IgD-negative memory B cell (primary cell): ENCODE measurements at regions not wholly inside any gene's neighbourhood (a gene's known extent, or its start where the extent isn't known, plus 50 kb on each side); places are given as distances from the start of the nearest gene placed in this dataset.

Experiments
- H3K27ac Mint-ChIP-seq, 3 donors: one replicate each; pipeline ENCODE4 v1.8.0; 2020 to 2022; ENCODE audit warnings: mild to moderate bottlenecking in 3 of 3, mixed read lengths in 3 of 3, moderate library complexity in 1 of 3
- H3K27me3 Mint-ChIP-seq: one replicate; pipeline ENCODE4 v1.8.0; 2021; ENCODE audit warnings: mixed read lengths
- H3K36me3 Mint-ChIP-seq: one replicate; pipeline ENCODE4 v1.8.0; 2020; ENCODE audit warnings: mild to moderate bottlenecking, mixed read lengths
- H3K4me1 Mint-ChIP-seq, 3 donors: one replicate each; pipeline ENCODE4 v1.8.0; 2020 to 2022; ENCODE audit warnings: mixed read lengths in 3 of 3, mild to moderate bottlenecking in 1 of 3
- H3K4me3 Mint-ChIP-seq, 4 donors: one replicate each; pipeline ENCODE4 v1.8.0; 2020 to 2022; ENCODE audit warnings: mild to moderate bottlenecking in 4 of 4, mixed read lengths in 4 of 4, moderate library complexity in 3 of 4
- H3K9me3 Mint-ChIP-seq, 3 donors: one replicate each; pipeline ENCODE4 v1.8.0; 2020 to 2021; ENCODE audit warnings: mixed read lengths in 3 of 3, mild to moderate bottlenecking in 1 of 3

GRCh38 chr1:91092503-91092902 lies 70.7 kb upstream of the ZNF644 start:
- no peaks in the 10 kb centered on the region for H3K36me3 Mint-ChIP-seq
- peaks cover 5% of the 10 kb centered on the region for H3K27me3 Mint-ChIP-seq
- no peaks in the 10 kb centered on the region for H3K4me1 Mint-ChIP-seq
- no peak overlapping the region for H3K4me3 Mint-ChIP-seq
- peaks cover 0 to 5% (median 0%) of the 10 kb centered on the region in 3 donors for H3K9me3 Mint-ChIP-seq
- H3K27ac Mint-ChIP-seq, result no peak overlapping the region

- peaks cover 2% of the 10 kb centered on the region for H3K36me3 Mint-ChIP-seq
- H3K9me3 Mint-ChIP-seq, result peaks cover 0 to 5% (median 0%) of the 10 kb centered on the region in 3 donors
- peaks cover 5% of the 10 kb centered on the region for H3K27me3 Mint-ChIP-seq
- no peak overlapping the region for H3K4me3 Mint-ChIP-seq
- no peaks in the 10 kb centered on the region for H3K4me1 Mint-ChIP-seq
- H3K27ac Mint-ChIP-seq, result no peak overlapping the region
Observed at GRCh38 chr1:91091812-91092211, 70.0 kb upstream of the ZNF644 start.

DNA sequence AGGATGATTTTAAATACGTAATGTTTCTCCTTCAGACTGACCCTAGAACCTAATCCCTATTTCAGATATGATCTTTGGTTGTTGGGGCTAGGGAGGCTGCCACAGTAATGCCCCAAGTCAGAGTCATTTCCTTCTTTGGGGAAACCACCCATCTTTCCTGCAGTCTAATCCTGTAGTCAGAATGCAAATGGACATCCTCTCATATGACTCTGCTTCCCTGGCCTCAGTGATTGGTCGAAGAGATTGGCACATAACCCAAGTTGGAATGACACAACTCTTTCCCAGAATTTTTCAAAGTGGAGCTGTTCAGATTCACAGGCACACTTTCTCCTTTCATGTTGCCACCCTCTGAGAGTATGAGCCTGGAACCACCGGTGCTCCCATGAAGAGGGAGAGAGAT lies 58.8 kb upstream of the ZNF644 start:
- Mint-ChIP-seq H3K36me3 (peaks cover under 1% of the 10 kb centered on the region), H3K27ac (no peak overlapping the region), H3K27me3 (no peaks in the 10 kb centered on the region), H3K4me1 (peaks cover 0 to 6% (median 2%) of the 10 kb centered on the region in 3 donors), H3K9me3 (no peaks in the 10 kb centered on the region), H3K4me3 (no peak overlapping the region)

DNA sequence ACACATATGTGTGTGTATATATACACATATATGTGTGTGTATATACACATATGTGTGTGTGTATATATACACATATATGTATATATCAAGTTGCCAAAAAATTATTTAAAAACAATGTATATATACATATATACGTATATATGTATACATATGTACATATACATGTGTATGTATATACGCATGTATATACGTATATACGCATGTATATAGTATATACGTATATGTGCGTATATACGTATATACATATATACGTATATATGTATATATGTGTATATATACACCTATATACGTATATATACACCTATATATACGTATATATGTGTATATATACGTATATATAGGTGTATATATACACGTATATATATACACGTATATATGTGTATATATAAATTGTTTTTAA lies 57.0 kb upstream of the ZNF644 start:
- Mint-ChIP-seq H3K4me3 (no peak overlapping the region), H3K27ac (no peak overlapping the region), H3K27me3 (no peaks in the 10 kb centered on the region), H3K36me3 (no peaks in the 10 kb centered on the region), H3K4me1 (peaks cover 0 to 6% (median 2%) of the 10 kb centered on the region in 3 donors), H3K9me3 (no peaks in the 10 kb centered on the region)

GRCh38 chr1:91076834-91077233 lies 55.0 kb upstream of the ZNF644 start:
- H3K27me3 Mint-ChIP-seq, result no peaks in the 10 kb centered on the region
- no peak overlapping the region for H3K27ac Mint-ChIP-seq
- H3K4me3 Mint-ChIP-seq, result no peak overlapping the region
- peaks cover 0 to 6% (median 2%) of the 10 kb centered on the region in 3 donors for H3K4me1 Mint-ChIP-seq
- peaks cover 0 to 2% (median 0%) of the 10 kb centered on the region in 3 donors for H3K9me3 Mint-ChIP-seq
- H3K36me3 Mint-ChIP-seq, result no peaks in the 10 kb centered on the region

DNA sequence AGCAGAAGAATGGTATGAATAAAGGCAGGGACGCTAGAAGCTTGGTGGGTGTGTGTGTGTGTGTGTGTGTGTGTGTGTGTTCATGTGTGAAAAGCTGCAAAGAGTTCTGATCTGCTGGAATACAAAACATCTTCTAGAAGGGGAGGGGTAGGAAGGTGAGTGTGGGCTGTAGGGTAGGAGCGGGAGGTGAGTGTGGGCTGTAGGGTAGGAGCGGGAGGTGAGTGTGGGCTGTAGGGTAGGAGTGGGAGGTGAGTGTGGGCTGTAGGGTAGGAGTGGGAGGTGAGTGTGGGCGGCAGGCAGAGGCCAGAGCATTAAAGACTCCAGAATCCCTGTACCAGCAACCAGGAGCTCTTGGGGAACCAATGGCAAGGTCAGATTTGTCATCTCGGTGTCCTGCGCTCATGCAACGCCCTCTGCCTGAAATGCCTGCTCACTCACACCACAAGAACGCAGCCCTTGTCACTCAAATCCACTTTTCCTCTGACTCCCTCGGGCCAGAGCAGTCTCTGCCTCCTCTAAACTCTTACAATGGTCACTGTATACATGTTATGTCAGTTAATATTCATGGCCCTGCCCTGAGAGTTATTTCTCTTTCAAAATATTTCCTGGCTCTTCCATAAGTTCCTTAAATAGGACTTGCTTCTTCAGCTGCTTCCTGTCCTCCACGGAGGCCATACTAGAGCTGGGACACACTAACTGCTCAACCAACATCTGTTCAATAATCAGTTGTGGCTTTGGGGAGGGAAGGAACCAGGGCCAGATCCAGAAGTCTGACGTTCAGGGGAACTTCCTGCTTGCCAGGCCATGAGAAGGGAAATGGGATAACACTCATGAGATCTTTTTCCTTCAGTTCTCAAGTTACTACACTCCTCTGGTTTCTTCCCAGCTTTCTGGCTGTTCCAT lies 53.6 kb upstream of the ZNF644 start:
- H3K27ac Mint-ChIP-seq, result no peak overlapping the region
- H3K36me3 Mint-ChIP-seq, result no peaks in the 10 kb centered on the region

DNA sequence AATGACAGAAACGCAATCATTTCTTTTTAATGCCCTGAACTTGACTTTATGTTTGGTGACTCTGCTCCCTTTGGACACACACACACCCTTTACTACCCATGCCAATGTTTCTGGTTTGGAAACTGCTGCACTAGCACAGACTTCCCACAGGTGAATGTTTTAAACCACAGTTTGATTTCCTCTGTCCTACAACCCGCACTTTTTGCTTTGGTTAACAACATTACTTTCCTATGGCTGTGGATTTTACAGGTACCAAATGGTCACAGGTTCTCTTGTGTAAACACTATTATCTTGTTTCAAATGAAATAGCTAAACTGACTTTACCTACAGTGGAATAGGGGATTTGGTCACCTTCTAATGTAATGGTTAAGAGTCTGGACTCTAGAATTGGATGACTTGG lies 51.5 kb upstream of the ZNF644 start:
- Mint-ChIP-seq H3K9me3 (peaks cover 0 to 5% (median 2%) of the 10 kb centered on the region in 3 donors), H3K27ac (no peak overlapping the region), H3K36me3 (no peaks in the 10 kb centered on the region), H3K27me3 (peaks cover 1% of the 10 kb centered on the region), H3K4me3 (no peak overlapping the region), H3K4me1 (no peaks in the 10 kb centered on the region)

More for the DNA sequence above, 53.6 kb upstream of the ZNF644 start:
- no peak overlapping the region for H3K4me3 Mint-ChIP-seq
- H3K9me3 Mint-ChIP-seq, result peaks cover 0 to 2% (median 0%) of the 10 kb centered on the region in 3 donors
- H3K27me3 Mint-ChIP-seq, result no peaks in the 10 kb centered on the region
- peaks cover 0 to 3% (median under 1%) of the 10 kb centered on the region in 3 donors for H3K4me1 Mint-ChIP-seq

- no peaks in the 10 kb centered on the region for H3K36me3 Mint-ChIP-seq
- peaks cover 0 to 5% (median 2%) of the 10 kb centered on the region in 3 donors for H3K9me3 Mint-ChIP-seq
- no peak overlapping the region for H3K27ac Mint-ChIP-seq
- H3K4me1 Mint-ChIP-seq, result no peaks in the 10 kb centered on the region
- H3K27me3 Mint-ChIP-seq, result peaks cover 1% of the 10 kb centered on the region
- no peak overlapping the region for H3K4me3 Mint-ChIP-seq
Observed at GRCh38 chr1:91071838-91072237, 50.0 kb upstream of the ZNF644 start.
